NCI-H2081 treated with DMSO at 0.1 percent for 48 hours (cell line): ENCODE measurements at regions not wholly inside any gene's neighbourhood (a gene's known extent, or its start where the extent isn't known, plus 50 kb on each side); places are given as distances from the start of the nearest gene placed in this dataset.
"Not testable (repeated sequence)": the region's sequence is repeated elsewhere in the genome, so short reads cannot be mapped to it uniquely, and the experiment has no call there.

Experiments
- DNase-seq: peaks from one replicate; lab custom pipeline; 2025; lab: John Stamatoyannopoulos, UW

DNA sequence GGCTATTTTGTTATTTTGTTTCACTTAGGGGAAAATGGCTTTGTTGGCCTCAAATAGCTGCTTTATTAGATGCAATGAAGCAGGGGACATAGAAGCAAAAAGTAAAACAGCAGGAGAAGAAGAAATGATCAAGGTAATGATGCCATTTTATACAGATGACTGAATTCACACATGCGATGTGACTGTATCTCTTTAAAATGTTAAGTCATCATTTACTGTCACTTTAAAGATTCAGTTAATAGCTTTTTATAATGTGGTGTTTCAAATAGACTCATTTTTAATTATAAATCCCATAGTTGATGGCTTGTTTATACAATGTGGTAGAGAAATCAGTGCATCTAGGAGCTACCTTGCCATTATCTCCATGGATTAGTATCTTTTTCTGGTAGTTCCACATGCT, 863.9 kb upstream of the DEFB115 start:
- not testable (repeated sequence) for DNase-seq

DNA sequence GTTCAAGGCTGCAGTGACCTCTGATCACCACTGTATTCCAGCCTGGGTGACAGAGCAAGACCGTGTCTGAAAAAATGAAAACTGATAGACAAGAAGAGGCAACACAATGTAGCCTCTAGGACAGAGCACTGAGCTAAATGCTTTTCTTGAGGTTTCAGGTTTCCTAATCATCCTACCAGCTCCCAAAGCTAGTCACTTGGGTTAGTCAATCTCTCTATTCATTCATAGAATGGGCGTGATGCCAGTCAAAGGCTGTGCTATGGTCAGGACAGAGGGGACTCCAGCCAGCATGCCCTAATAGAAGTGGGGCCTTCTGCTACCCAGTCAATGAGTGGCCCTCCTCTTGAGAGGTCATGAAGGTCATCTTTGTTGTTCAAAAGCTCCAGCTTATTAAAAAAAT, 860.4 kb upstream of the DEFB115 start:
- DNase-seq: not testable (repeated sequence)

DNA sequence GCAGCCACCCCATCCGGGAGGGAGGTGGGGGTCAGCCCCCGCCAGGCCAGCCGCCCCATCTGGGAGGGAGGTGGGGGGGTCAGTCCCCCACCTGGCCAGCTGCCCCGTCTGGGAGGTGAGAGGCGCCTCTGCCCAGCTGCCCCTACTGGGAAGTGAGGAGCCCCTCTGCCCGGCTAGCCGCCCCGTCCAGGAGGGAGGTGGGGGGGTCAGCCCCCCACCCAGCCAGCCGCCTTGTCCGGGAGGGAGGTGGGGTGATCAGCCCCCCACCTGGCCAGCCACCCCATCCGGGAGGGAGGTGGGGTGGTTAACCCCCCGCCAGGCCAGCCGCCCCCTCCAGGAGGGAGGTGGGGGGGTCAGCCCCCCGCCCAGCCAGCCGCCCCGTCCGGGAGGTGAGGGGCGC, 852.4 kb upstream of the DEFB115 start:
- DNase-seq: not testable (repeated sequence)

DNA sequence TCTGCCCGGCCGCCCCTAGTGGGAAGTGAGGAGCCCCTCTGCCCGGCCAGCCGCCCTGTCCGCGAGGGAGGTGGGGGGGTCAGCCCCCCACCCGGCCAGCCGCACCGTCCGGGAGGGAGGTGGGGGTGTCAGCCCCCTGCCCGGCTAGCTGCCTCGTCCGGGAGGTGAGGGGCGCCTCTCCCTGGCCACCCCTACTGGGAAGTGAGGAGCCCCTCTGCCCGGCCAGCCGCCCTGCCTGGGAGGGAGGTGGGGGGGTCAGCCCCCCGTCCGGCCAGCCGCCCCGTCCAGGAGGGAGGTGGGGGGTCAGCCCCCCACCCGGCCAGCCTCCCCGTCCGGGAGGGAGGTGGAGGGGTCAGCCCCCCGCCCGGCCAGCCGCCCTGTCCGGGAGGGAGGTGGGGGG, 851.9 kb upstream of the DEFB115 start:
- DNase-seq: not testable (repeated sequence)

DNA sequence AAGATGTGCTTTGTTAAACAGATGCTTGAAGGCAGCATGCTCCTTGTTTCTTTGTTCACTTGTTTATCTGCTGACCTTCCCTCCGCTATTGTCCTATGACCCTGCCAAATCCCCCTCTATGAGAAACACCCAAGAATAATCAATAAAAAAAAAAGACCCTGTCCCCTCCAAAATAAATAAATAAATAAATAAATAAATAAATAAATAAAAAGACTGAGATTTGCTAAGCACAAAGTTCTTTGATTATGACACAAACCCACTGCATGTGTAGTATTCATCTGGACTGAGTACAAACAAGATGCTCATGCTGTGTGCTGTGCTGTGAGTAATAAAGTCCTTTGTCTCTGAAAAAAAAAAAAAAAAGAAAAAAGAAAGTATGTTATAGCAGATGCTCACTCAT, 851.1 kb upstream of the DEFB115 start:
- not testable (repeated sequence) for DNase-seq

DNA sequence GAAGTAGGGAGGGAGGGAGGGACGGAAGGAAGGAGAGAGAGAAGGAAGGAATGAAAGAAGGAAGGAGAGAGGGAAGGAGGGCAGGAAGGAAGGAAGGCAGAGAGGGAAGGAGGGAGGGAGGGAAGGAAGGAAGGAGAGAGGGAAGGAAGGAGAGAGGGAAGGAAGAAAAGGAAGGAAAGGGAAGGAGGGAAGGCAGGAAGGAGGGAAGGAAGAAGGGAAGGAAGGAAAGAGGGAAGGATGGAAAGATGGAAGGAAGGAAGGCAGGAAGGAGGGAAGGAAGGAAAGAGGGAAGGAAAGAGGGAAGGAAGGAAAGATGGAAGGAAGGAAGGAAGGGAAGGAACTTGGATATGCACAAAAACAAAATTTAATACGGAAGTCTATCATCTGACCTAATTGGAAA, 844.5 kb upstream of the DEFB115 start:
- no peak for DNase-seq

DNA sequence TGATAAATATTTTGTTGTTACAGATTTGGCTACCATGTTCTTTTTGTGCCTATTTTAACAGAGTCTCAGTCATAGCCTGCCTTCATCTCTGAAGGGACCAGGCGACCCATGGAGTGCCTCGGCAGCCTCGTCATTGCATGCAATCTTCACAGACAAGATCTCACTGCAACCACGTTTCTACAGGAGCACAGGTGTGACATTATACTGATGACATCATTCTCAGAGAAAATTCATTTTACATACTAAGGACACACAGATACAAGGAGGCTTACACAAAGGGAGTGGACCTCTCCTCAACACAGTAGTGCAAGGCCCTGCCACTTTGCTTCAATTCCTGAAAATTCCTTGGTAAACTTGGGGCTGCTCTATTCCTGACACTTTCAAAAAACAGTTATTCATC, 840.1 kb upstream of the DEFB115 start:
- not testable (repeated sequence) for DNase-seq

DNA sequence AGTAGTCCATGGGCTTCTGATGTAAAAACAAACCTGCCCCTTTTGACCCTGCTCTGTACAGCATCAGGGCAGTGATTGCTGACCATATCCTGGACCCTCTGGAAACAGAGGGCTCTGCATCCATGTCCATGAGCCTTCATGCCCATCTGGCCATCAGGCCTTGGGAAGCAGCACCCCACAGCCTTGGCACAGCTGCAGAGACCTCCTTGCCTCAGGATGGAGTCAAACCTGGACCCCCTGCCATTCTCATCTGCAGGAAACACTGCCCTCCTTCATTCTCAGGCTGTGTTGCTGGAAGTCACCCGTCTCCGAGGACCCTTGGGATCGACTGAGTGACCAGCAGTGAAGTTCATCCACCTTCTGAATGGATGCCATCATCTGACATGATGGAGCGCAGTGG, 839.1 kb upstream of the DEFB115 start:
- DNase-seq: not testable (repeated sequence)

DNA sequence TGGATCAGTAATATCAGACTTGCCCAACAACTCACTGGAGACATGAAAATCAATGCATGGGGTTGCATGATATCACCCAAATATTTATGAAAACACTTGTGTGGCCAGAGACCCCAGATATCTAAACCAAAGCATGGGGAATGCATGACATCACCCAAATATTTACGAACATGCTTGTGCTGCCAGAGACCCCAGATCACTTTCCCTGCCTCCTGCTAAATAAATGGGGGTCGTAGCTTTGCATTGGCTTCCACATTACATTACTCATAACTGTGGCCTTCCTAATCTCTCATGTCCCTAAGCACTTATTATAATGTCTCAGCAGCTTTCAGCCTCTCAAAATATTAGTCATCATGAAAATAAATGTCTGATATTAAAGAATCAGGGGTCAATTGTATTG, 838.0 kb upstream of the DEFB115 start:
- no peak for DNase-seq

DNA sequence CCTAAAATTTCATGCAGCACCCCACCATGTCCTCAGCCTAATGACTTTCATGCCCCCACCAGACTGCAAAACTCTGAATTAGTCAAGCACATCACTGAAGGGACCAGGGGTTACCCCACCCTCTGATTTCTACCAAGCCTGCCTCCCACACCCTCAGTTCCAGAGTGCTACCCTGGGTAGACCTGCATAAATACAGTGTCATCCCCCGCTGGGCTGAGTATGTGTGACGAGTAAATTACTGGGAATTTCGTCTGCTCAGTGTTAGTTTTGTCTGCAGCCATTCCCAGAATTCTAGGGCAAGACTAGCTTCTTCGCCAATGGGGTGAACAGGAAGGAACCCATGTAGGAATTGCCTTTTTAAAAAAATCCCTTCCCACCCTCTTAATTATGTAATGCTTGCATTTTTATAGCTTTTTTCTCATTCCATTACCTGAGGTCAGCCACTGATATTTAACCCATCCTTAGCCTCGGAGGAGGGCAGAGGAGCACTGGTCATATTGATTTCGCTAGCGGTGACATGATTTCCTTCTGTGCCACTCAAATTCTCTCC, 837.5 kb upstream of the DEFB115 start:
- not testable (repeated sequence) for DNase-seq
